Prostate gland (tissue), 2 donors: ENCODE measurements at regions not wholly inside any gene's neighbourhood (a gene's known extent, or its start where the extent isn't known, plus 50 kb on each side); places are given as distances from the start of the nearest gene placed in this dataset.

Experiments used
- POLR2A ChIP-seq: fragments of 450-650 bp; IDR thresholded peaks from one replicate; pipeline ENCODE4 v1.6.1; 2016; ENCODE audit warnings: antibody characterized with exemption, mild to moderate bottlenecking
- POLR2AphosphoS5 ChIP-seq: sonication (generic); formaldehyde crosslinking; IDR thresholded peaks from one replicate; pipeline ENCODE4 v1.6.1; 2017; ENCODE audit warnings: antibody characterized with exemption
- TF ChIP-seq, protein P1 (sequence below), 4 experiments: fragments of 200-600 bp in 2 of 4; fragments of 450-650 bp in 2 of 4; sonication (generic) in 2 of 4; IDR thresholded peaks; 1 replicate in 3 of 4; 2 replicates in 1 of 4; pipeline ENCODE4 v1.5.1; 2016 to 2019; ENCODE audit warnings: antibody characterized with exemption in 4 of 4, mild to moderate bottlenecking in 2 of 4, moderate library complexity in 2 of 4

DNA sequence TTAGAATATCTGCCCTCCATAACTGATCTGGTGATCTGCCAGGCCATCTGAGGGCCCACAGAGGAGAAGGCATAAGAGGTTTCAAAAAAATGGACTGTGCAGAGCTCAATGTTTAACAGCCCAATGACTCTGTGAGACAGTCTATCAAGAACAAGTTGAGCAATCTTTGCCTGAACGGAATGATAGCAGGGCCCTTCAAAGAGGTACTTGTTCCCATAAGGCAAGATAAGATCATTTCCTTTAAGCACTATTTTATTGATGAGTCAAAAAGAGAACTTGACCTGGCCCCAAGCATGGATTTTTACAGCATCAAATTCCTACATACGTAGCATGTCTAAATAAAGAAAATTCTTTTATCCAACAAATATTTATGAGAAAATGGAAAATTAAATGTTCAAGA, 182.8 kb downstream of the IDS start:
- TF ChIP-seq, protein P1, sequence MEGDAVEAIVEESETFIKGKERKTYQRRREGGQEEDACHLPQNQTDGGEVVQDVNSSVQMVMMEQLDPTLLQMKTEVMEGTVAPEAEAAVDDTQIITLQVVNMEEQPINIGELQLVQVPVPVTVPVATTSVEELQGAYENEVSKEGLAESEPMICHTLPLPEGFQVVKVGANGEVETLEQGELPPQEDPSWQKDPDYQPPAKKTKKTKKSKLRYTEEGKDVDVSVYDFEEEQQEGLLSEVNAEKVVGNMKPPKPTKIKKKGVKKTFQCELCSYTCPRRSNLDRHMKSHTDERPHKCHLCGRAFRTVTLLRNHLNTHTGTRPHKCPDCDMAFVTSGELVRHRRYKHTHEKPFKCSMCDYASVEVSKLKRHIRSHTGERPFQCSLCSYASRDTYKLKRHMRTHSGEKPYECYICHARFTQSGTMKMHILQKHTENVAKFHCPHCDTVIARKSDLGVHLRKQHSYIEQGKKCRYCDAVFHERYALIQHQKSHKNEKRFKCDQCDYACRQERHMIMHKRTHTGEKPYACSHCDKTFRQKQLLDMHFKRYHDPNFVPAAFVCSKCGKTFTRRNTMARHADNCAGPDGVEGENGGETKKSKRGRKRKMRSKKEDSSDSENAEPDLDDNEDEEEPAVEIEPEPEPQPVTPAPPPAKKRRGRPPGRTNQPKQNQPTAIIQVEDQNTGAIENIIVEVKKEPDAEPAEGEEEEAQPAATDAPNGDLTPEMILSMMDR (IDR thresholded peaks at IDR 0.05): no peak
- TF ChIP-seq POLR2A (no peak), POLR2AphosphoS5 (no peak)
